Hematopoietic multipotent progenitor cell treated with erythropoietin and hydrocortisone succinate and interleukin-3 and kit ligand, for 15 days (in vitro differentiated cells): ENCODE measurements at regions not wholly inside any gene's neighbourhood (a gene's known extent, or its start where the extent isn't known, plus 50 kb on each side); places are given as distances from the start of the nearest gene placed in this dataset.

Source experiments
- DNase-seq: peaks from one replicate; pipeline ENCODE4 v3.0.0-alpha.2; 2015; ENCODE audit warnings: low spot score

DNA sequence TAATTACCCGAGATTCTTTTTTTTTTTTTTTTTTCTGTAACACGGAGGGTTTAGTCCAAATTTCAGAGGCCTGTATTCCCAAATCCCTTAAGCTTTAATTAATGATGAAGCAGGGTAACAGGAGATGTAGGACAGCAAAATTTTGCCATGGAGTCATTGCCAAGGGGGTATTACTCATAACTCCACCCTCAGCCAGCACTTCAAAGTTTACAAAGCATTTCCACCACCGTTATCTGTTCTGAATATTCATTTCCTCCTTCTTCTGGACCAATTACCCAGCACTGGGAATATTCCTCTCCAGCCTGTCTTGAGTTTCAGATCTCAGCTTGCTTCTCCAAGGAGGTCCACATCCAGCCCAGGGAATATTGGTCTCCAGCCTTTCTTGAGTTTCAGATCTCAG is 747.5 kb upstream of the EEF2KMT start:
- no peak for DNase-seq

DNA sequence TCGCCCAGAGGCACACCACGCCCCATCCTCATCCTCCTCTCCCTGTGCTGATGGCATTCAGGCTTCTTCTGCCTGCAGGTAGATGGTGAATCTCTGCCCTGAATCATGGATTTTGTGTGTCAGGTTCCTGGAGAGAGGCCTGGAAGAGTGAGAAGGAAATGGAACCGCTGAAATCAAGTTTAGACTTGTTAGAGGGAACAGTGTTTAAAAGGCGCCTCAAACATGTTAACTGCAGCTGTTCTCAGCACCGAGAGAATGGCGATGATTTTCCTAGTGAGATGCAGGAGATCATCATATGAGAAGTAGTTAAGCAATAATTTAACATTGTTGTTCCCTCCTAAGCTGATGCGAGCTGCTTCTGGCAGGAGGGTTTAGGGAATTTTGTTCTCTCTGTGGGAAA is 744.4 kb upstream of the EEF2KMT start:
- DNase-seq, result no peak

DNA sequence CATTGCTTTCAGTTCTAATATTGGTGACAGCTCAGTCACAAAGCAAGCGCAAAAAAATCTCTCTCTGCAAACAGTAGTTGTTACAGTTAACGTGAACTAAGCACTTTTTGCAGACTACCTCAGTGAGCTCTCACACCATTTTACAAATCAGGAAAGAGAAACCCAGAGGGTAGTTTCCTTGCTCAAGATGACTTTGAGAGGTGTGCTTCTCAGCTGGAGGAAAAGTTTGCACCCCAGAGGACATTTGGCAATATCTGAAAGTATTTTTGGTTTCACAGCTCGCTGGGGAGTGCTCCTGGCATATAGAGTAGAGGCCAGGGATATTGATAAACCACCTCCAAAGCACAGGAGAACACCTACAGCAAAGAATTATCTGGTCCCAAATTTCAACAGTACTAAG is 741.1 kb upstream of the EEF2KMT start:
- no peak for DNase-seq

DNA sequence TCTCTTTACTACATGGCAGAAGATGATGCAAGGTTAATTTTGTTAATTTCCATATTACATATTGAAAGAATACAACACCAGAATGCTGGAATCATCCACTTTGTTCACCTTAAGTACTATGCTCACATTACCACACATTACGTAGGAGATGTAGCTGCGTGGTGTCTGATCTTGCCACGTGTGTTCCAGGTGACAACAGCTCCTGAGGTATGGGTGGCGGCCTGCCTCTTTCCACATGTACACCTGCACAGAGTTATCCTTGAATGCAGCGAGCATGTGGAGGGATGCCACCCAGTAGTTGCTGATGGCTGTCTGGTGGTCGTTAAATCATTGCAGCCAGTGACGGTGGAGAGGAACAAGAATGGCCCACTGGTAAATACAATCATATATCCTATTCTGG is 740.5 kb upstream of the EEF2KMT start:
- DNase-seq, result no peak

DNA sequence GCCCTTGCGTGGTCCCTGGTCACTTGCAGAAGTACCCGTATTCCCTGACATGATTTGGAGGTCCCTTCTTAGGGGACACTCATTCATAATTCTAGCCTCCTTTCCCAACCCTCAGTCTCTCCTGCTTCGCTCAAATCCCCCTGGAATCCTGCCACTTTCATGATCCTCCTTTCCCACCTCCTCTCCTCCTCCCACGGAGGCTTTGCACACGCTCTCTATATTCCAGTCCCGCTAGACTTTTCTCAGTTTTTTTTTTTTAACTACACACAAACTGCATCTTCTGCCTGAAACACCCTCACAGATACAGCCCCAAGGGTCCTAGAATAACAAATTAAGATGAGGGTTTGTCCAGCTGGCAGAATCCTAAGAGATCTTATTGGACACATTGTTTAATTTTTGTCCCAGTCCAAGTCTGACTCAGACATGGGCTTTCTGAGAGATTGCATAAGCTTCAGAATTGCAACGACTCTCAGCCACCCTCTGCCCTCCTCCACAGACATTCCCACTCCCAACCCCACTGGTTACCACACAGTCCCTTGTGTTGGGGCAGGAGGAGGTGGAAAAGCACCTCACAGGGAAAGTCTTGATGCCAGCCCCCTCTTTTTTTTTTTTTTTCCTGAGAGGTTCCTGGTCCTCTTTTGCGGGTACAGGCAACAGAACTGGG is 739.5 kb upstream of the EEF2KMT start:
- no peak for DNase-seq

DNA sequence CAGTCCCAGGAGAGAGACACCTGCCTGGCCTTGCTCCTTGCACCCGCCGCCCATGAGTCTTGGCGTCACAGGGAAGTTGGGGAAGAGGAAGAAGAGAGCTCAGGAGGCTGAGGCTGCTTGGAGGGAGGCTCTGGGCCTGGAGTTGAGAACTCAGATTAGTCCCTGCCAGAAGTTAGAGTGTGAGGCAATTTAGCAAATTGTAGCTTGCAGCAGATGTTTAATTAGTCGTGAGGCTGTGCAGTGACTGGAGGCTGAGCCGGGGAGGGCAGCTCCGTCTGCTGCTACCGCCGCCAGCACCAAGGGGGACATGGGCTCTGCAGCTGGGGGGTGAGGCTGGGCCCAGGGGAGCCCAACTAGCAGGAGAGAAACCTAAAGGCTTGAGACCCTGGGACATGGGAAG is 738.3 kb upstream of the EEF2KMT start:
- DNase-seq, result no peak

DNA sequence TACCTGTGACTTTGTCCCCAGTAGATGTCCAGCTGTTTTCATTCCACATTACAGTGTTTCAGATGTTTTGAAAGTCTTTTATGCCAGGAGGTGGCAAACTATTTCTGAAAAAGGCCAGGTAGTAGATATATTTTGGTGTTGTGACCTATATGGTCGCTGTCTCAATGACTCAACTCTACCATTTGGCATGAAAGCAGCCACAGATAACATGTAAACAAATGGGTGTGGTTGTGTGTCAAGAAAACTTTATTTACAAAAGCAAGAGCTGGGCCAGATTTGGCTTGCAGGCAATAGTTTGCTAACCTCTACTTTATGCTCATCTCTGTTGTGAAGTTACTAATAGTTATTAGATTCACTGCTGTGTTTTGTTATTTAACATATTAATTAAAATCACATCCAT is 728.7 kb upstream of the EEF2KMT start:
- DNase-seq, result no peak

DNA sequence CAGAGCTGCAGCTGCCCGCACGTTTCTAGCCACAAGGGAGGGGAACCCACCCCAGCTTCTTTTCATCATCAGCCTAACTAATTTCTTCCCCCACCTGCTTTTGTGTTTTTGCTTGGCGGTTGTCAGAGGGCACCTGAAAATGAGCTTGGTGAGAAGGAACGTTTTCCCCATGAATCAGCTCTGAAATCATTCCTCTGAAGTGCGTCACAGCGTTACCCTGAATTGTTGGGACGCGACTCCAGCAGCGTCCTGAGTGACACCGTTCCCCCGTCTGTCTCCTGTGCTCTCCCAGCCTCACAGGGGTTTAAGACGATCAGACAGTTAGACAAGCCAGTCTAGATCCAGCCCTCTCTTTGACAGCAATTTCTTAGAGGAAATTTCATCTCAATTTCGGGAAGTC is 722.9 kb upstream of the EEF2KMT start:
- no peak for DNase-seq

DNA sequence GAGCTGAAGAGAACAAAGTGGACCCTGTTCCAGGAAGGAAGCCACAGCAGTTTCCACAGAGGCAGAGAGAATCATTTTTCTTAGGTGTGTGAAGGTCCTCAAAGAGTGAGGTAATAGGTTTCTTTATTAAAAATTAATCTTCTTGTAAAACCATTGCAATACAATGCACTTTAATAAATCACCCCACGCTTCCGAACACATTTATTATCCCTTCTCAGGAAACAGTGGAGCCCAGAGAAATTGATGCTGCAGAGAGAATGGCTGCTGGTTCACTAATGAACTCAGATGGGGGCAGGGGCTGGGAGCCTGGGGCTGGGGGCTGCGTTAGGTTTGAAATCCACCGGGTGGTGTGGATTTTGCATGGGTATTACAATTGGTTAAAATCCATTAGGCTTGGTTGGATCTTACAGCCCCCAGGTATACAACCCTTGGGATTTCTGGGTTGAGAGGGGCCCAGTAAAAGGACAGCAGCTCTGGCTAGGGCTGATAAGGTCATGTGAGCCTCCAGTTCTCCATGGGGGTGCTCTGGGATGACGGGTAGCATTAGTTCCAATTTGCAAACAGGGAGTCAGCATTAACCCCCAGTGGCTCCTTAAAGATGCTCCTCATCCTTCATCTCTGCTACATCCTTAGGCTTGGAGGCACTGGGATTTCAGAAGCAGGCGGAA is 718.1 kb upstream of the EEF2KMT start:
- no peak for DNase-seq

DNA sequence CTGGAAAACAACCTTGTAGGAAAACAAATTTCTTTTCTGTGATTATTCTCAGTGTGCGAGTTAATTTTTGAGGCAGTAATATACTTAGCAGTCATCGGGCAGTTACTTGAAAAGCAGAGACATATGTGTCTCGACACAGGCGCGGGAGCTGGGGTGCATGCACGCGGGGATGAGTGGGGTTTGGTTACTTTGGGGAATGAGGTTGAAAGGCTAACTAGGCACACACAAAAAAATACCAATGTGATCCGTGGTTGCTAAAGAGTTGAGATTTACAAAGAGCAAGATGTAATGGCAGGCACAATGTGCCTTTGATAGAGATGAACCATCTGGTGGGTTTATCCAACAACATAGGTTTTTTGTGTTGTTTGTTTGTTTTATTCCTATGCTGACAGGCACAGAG is 703.8 kb upstream of the EEF2KMT start:
- DNase-seq, result no peak

DNA sequence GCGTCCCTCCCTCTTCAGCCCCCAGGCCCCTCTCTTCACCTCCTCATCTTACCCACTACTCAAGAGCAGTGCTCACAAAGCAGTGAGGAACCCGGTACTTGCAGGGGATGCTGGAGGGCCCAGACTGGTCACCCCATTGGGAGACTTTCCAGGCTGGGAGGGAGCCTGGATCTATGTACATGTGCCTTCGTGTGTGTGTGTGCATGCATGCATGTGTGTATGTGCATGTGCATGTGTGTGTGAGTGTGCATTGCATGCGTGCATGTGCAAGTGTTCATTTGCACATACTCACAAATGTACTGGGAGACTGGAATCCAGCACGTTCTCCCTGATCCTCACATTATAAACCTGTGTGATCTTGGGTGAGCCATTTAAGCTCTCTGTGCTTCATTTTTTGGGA is 696.0 kb upstream of the EEF2KMT start:
- no peak for DNase-seq

DNA sequence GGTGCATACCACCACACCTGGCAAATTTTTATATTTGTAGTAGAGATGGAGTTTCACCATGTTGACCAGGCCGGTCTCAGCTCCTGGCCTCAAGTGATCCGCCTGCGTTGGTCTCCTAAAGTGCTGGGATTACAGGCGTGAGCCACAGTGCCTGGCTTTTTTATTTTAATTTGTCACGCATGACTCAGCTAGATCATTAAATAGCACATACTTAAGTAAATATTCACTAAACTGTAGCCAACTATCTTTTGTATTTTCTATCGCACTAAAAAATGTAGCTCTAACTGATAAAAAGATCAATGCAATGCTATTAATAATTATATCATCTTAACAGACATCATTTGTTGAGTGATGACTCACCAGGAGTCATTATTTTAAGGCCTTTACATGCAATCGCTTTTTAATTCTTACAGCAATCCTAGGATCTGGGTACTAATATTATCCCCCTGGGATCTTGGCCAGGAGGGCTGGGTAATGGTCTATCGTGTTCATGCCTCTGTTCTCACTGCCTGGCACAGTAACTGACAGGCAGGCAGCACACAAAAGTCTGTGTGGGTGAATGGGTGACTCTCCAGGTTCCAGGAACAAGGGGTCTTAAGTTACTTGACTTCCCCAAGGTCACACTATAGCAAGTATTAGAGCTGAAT is 693.5 kb upstream of the EEF2KMT start:
- DNase-seq, result no peak

DNA sequence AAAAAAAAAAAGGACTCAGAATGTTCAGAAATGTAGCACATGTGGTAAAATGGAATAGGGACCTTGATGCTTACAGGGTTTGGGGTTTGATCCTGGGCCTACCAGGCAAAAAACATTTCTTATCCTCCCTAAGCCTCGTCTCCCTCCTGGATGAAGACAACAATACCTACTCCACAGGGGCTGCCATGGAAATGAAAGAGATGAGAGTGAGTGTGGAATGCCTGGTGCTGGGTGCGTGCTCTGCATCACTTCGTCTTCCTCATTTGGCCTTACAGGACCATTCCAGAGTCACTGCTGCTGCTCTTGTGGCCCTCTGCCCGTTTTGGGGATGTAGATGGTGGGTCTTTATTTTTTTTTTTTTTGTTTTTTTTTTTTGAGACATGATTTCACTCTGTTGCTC is 692.9 kb upstream of the EEF2KMT start:
- no peak for DNase-seq

DNA sequence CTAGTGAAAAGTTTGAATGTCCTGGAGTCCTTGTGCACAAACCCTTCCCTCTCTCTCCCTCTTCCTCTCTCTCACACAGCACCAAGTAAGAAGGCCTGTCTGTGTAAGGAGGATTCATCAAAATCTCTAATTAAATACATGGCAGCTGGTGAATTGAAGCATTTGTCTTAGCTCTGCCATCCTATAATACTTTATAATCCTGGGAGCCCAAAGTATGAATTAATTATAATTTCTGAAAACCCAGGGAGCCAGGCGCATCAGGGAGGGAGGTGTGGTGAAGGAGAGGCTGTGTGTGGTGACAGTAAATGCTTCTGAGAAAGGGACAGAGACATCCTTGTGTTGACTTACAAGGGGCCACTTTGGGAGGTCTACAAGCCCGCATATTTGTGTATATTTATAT is 691.4 kb upstream of the EEF2KMT start:
- no peak for DNase-seq

DNA sequence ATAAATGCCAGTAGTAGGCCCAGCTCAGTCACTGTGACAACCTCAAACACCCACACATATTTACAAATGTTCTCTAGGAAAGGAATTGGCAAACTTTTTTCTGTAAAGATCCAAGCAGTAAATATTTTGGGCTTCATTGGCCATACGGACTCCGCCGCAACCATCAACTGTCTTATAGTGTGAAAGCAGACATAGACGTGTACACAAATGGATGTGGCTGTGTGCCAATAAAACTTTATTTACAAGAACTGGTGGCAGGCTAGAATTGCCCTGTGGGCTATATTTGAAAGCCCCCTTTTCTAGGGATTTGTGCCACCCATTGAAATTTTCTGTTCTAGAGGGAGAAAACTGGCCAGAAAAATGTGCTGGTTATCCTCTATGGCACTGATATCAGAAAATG is 683.8 kb upstream of the EEF2KMT start:
- no peak for DNase-seq

DNA sequence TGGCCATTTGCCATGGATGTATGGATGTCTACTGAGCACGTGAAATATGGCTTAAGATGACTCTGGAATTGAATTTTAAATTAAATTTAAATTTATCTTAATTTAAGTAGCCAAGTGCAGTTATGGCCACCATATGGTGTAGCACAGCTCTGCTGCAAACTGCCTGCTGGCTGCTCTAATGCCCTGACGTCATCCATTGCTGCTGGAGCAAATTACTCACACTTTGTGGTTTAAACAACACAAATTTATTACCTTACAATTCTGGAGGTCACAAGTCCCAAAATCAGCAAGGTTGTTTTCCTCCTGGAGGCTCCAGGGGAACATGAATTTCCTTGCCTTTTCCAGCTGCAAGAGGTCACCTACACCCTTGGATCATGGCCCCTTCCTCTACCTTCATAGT is 679.3 kb upstream of the EEF2KMT start:
- no peak for DNase-seq

DNA sequence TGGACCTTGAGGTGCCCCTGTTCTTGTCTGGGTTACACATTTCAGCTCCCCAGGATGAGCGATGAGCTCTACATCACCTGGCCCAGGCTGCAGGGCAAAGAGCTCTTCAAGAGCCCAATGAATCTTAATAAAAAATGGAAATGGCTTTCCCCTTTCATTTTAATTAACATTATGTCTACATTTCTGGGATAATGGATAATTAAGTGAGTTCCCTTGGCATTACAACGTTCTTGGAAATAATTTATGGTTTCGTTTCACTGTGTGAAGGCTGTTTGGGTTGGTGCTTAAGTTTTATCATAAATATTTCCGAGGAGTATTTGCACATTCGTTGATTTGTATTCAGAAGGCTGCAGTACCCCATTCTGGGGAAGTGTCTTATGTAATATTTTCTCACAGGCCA is 678.3 kb upstream of the EEF2KMT start:
- no peak for DNase-seq

DNA sequence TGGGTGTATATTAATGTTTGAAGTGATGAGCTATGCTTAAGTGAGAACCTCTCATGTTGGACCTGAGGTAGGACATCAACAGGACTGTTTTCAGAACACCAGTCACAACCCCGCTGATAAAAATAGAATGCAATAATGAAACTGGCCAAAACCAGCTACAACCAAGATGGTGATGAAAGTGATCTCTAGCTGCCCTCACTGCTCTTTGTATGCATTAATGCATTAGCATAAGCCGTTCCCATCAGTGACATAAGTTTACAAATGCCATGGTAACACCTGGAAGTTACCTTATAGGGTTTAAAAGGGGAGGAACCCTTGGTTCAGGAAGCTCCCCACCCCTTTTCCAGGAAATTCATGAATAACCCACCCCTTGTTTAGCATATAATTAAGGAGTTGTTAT is 672.5 kb upstream of the EEF2KMT start:
- DNase-seq, result no peak

DNA sequence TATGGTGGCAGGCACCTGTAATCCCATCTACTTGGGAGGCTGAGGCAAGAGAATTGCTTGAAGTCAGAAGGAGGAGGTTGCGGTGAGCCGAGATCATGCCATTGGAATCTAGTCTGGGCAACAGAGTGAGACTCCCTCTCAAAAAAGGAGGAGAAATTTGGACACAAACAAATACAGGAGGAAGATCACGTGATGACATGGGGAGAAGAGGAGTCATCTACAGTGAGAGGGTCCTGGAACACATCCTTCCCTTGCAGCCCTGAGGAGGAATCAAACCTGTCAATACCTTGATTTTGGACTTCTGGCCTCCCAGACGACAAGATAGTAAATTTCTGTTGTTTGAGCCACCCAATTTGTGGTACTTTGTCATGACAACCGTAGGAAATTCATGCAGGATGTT is 671.9 kb upstream of the EEF2KMT start:
- no peak for DNase-seq

DNA sequence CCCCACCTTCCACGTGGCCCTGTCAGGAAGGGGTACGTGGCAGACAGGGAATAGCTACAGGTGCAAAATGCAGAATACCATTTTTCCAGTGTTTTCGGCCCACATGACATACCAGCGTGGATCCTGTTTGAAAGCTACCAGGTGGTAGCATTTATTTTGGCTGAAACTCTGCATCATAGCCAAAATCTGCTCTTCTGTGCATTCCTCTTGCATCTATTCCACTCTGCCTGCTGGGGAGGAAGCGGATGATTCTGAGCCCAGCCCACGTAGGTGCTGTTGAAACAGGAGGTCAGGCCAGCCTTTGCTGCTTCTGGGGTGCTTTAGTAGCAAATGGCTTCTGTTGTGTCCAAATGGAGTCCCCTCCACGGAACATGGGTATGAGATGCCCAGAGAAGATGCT is 670.9 kb upstream of the EEF2KMT start:
- no peak for DNase-seq

DNA sequence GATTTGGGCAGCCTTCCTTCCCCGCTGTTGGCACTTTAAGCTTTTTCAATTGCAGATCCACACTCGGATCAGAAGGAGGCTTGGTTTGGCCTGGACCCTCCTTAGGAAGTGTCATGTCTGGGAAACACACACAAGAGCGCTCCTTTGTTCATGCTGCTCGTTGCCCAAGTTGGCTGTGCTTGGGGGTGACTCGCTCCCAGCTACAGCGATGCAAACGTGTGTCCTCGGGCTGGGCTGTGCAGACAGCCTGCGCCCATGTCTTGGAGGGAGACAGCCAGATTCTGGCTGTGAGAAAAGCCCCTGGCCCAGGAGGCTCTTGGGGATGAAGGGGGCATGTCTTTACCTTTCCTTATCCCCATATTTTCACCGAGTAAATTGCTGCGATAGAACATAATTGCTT is 665.6 kb upstream of the EEF2KMT start:
- no peak for DNase-seq

DNA sequence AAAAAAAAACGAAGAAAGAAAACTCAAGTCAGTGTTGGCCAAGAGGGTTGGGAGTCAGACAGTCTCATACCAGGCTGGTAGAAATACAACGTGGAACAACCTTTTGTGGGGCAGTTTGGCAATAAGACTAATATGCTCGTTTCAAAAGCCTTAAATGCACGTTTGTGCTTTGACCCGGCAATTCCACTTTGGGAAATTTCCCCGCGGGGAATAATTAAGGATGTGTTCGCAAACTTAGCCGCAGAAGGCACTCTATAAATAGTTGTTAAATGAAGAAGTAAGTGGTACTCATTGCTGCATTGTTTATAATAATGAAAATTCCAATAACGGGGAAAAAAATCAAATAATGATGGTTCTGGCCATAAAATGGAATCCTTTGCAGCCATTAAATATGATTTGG is 664.8 kb upstream of the EEF2KMT start:
- DNase-seq, result no peak

DNA sequence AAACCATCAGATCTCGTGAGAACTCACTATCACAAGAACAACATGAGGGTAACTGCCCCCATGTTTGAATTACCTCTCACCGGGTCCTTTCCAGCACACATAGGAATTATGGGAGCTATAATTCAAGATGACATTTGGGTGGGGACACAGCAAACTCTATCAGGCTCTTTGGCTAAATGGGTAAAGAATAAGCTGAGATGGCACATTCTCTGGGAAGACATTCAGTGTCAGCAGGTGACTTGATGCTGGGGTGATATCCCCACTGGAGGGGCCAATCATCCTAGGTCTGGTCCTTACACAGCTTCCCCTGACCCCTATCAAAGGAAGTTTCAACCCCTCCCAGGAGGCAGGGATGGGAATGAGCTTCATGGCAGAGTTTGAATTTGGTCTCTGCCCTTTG is 664.0 kb upstream of the EEF2KMT start:
- no peak for DNase-seq

DNA sequence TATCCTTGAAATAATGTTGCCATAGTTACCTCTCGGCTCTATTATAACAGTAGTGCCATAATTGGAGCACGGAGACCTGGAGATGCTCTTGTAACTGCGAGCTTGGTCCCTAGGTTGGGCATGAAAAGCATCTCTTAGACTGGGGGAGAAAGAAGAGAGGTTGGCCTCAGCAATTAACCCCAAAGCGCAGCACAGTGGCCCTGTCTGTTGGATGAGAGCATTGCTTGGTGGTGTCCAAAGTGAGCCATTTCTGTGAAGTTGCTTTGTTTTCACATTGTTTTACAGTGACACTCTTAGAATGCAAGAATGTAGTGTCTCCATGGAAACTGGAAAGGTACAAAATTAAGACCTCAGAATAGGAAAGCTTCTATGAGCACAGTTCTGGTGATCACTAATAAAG is 660.7 kb upstream of the EEF2KMT start:
- DNase-seq, result no peak
